Stomach (tissue), 8 donors: ENCODE measurements at regions not wholly inside any gene's neighbourhood (a gene's known extent, or its start where the extent isn't known, plus 50 kb on each side); places are given as distances from the start of the nearest gene placed in this dataset.

ENCODE experiments used
- DNase-seq, 2 donors: peaks; one replicate each; pipeline versions ENCODE4 v3.0.0 to v3.0.0-alpha.2; 2013 to 2019
- H3K27ac ChIP-seq, 5 donors: fragments of 200-600 bp in 4 of 5; sonication (generic) in 4 of 5; one replicate each; pipeline ENCODE4 v1.5.1; 2013 to 2019; ENCODE audit warnings: mild to moderate bottlenecking in 1 of 5, moderate library complexity in 1 of 5
- H3K27me3 ChIP-seq, 3 donors: fragments of 200-600 bp; sonication (generic); one replicate each; pipeline ENCODE4 v1.5.1; 2017 to 2019; ENCODE audit warnings: mixed run types in 1 of 3
- H3K36me3 ChIP-seq, 4 donors: fragments of 200-600 bp; sonication (generic); 1 replicate in 3 of 4; 2 replicates in 1 of 4; pipeline ENCODE4 v1.5.1; 2016 to 2019
- H3K4me1 ChIP-seq, 4 donors: fragments of 200-600 bp; sonication (generic); one replicate each; pipeline ENCODE4 v1.5.1; 2016 to 2019
- H3K4me3 ChIP-seq, 4 donors: fragments of 200-600 bp; sonication (generic) in 3 of 4; one replicate each; pipeline ENCODE4 v1.5.1; 2016 to 2019; ENCODE audit warnings: mild to moderate bottlenecking in 1 of 4
- H3K9me3 ChIP-seq, 4 donors: fragments of 200-600 bp; sonication (generic); one replicate each; pipeline ENCODE4 v1.5.1; 2016 to 2019
- CTCF ChIP-seq, 7 experiments: fragments of 450-650 bp in 4 of 7; fragments of 200-600 bp in 3 of 7; sonication (generic) in 3 of 7; IDR thresholded peaks; one replicate each; pipeline ENCODE4 v1.5.1; 2016 to 2019; ENCODE audit warnings: antibody characterized with exemption in 7 of 7, control low read depth in 2 of 7, mild to moderate bottlenecking in 1 of 7
- EP300 ChIP-seq: sonication (generic); formaldehyde crosslinking; IDR thresholded peaks from one replicate; pipeline ENCODE4 v1.6.1; 2017; ENCODE audit warnings: antibody characterized with exemption
- POLR2A ChIP-seq, 4 donors: fragments of 450-650 bp; IDR thresholded peaks; one replicate each; pipeline ENCODE4 v1.6.1; 2016; ENCODE audit warnings: antibody characterized with exemption in 4 of 4, control low read depth in 2 of 4, mild to moderate bottlenecking in 1 of 4, moderate library complexity in 1 of 4
- POLR2AphosphoS5 ChIP-seq, 3 donors: sonication (generic); formaldehyde crosslinking; IDR thresholded peaks; one replicate each; pipeline ENCODE4 v1.6.1; 2016; ENCODE audit warnings: antibody characterized with exemption in 3 of 3
- WGBS, 5 donors: extraction: QIAGEN DNeasy Blood & Tissue Kit in 3 of 5; methylation state at CpG; one replicate each; pipeline versions ENCODE4 v1.1.5 to v1.1.7; 2013 to 2018; 5-methylcytosine and 5-hydroxymethylcytosine counted together
- intact Hi-C: fragments of 100-400 bp; cut with DNase I; formaldehyde crosslinking; loops from one replicate; pipeline ENCODE4 v1.15.1; 2023; ENCODE audit warnings: low total_unique reads
- donor health status: healthy with polysubstance abuse.
- donor health status: Bipolar disorder and iron deficiency.
- donor health status: healthy.

GRCh38 chr3:153320585-153321128 is 158.6 kb downstream of the RAP2B start:
- WGBS, 5 donors: 69 to 76% (median 72%) methylated on average over 6 of the region's 6 CpGs
- intact Hi-C loops: no loop called here
- TF ChIP-seq CTCF (IDR thresholded peaks at IDR 0.05) (no peak), POLR2A (IDR thresholded peaks at IDR 0.05) (no peak), POLR2AphosphoS5 (IDR thresholded peaks at IDR 0.05) (no peak), EP300 (no peak)
- DNase-seq: no peak
- H3K27ac ChIP-seq: no peak overlapping the region
- H3K27me3 ChIP-seq: no peaks in the 10 kb centered on the region
- H3K4me3 ChIP-seq: no peak overlapping the region
- peaks cover 0 to 6% (median 0%) of the 10 kb centered on the region in 4 donors for H3K4me1 ChIP-seq
- no peaks in the 10 kb centered on the region for H3K36me3 ChIP-seq
- H3K9me3 ChIP-seq: no peaks in the 10 kb centered on the region

GRCh38 chr3:153328690-153329089 is 166.7 kb downstream of the RAP2B start:
- H3K9me3 ChIP-seq: no peaks in the 10 kb centered on the region
- no peak overlapping the region for H3K27ac ChIP-seq
- no peaks in the 10 kb centered on the region for H3K36me3 ChIP-seq
- H3K27me3 ChIP-seq: no peaks in the 10 kb centered on the region
- 78 to 94% (median 90%) methylated on average over 2 of the region's 2 CpGs for WGBS, 5 donors
- no peaks in the 10 kb centered on the region for H3K4me1 ChIP-seq
- DNase-seq: no peak
- no peak overlapping the region for H3K4me3 ChIP-seq
- intact Hi-C loops: no loop called here
- no peak for TF ChIP-seq POLR2AphosphoS5 (IDR thresholded peaks at IDR 0.05)
- TF ChIP-seq EP300: no peak
- TF ChIP-seq CTCF (IDR thresholded peaks at IDR 0.05): no peak
- no peak for TF ChIP-seq POLR2A (IDR thresholded peaks at IDR 0.05)

GRCh38 chr3:153330901-153331300 is 168.9 kb downstream of the RAP2B start:
- intact Hi-C loops: no loop called here

GRCh38 chr3:153331676-153332075 is 169.7 kb downstream of the RAP2B start:
- intact Hi-C loops: no loop called here
- H3K27me3 ChIP-seq: no peaks in the 10 kb centered on the region
- no peak for DNase-seq
- no peaks in the 10 kb centered on the region for H3K9me3 ChIP-seq
- H3K4me1 ChIP-seq: no peaks in the 10 kb centered on the region
- no peaks in the 10 kb centered on the region for H3K36me3 ChIP-seq
- no peak for TF ChIP-seq POLR2AphosphoS5 (IDR thresholded peaks at IDR 0.05)
- no peak for TF ChIP-seq EP300
- TF ChIP-seq CTCF (IDR thresholded peaks at IDR 0.05): no peak
- no peak for TF ChIP-seq POLR2A (IDR thresholded peaks at IDR 0.05)
- no peak overlapping the region for H3K4me3 ChIP-seq
- H3K27ac ChIP-seq: no peak overlapping the region

More at GRCh38 chr3:153330901-153331300, 168.9 kb downstream of the RAP2B start:
- no peak for DNase-seq
- Histone ChIP-seq H3K27ac (no peak overlapping the region), H3K4me3 (no peak overlapping the region), H3K4me1 (no peaks in the 10 kb centered on the region), H3K27me3 (no peaks in the 10 kb centered on the region), H3K36me3 (no peaks in the 10 kb centered on the region), H3K9me3 (no peaks in the 10 kb centered on the region)
- TF ChIP-seq EP300 (no peak), POLR2AphosphoS5 (IDR thresholded peaks at IDR 0.05) (no peak), POLR2A (IDR thresholded peaks at IDR 0.05) (no peak), CTCF (IDR thresholded peaks at IDR 0.05) (no peak)
- WGBS, 5 donors: 77 to 86% (median 81%) methylated on average over 1 of the region's 1 CpG
